ENCODE measurements at regions not wholly inside any gene's neighbourhood (a gene's known extent, or its start where the extent isn't known, plus 50 kb on each side); places are given as distances from the start of the nearest gene placed in this dataset.
A peak's percentile ranks its signal among the peaks of the same experiment; 100 is the strongest.
"Not testable (repeated sequence)": the region's sequence is repeated elsewhere in the genome, so short reads cannot be mapped to it uniquely, and the experiment has no call there.

DNA sequence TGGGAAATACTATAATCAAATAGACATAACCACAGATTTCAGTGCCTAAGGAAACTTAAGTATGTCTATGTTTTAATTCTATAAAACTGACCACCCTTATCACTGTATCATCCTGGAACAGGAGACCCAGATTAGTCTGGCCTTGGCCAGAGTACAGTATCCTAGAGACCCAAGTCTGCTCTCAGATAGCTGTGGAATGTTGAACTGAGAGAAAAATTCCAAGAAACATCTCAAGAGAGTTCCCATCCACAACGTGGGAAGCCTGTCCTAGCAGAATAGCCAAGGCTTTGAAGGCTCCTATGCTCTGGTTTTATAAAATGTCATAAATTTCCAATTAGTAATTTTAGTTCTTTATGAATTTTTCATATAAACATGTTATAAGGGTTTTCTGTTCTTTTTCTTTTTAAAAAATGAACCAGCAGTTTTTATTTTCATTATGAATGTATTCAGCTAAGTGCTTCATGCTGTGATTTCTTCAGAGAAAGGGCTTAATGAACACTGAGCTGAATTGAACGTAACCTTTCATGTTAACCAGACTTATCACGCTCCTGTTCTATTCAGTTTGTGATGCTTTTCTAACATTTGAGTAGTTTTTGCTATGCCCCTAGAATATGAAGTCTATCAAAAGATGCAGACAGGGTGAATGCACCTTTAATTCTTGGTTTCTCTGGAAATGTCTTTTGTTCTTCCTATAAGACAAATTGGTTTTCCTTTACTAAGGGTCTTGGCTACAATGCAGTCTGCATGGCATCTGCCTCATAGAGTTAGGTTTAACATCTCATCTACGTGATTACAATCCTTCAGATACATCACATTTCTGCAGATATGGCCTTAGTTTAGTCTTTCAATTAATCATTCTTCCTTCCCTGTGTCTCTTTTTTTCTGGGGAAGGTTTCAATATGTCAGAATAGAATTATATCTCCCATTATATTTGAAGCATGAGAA lies 230.8 kb downstream of the CYLC2 start:
- no peak for ATAC-seq
- no peak for DNase-seq
- intact Hi-C loops (cut with micrococcal nuclease), result no loop called here

DNA sequence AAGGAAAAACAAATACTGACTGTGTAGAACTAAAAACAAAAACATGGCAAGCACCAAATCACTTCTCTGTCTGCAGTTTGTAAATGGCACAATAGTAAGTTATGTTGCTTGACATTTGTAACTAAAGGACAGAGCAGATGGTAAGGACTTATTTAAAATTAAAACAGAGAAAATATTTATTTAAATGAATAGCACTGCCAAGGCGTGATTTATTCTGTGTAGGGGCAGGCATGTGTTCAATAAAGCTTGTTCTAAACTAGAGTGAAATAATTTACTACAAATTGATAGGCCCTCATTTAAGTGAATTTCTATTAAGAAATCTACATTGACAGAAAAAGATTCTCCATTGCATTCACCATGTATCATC lies 231.5 kb downstream of the CYLC2 start:
- DNase-seq (no peak), ATAC-seq (no peak)
- intact Hi-C loops (cut with micrococcal nuclease), result no loop called here

DNA sequence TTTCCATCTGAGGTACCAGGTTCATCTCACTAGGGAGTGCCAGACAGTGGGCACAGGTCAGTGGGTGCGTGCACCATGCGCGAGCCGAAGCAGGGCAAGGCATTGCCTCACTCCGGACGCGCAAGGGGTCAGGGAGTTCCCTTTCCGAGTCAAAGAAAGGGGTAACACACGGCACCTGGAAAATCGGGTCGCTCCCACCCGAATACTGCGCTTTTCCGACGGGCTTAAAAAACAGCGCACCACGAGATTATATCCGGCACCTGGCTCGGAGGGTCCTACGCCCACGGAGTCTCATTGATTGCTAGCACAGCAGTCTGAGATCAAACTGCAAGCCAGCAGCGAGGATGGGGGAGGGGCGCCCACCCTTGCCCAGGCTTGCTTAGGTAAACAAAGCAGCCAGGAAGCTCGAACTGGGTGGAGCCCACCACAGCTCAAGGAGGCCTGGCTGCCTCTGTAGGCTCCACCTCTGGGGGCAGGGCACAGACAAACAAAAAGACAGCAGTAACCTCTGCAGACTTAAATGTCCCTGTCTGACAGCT lies 242.5 kb downstream of the CYLC2 start:
- ATAC-seq; intact Hi-C loops (cut with micrococcal nuclease): not testable (repeated sequence)
- DNase-seq, result peak; percentile 24

DNA sequence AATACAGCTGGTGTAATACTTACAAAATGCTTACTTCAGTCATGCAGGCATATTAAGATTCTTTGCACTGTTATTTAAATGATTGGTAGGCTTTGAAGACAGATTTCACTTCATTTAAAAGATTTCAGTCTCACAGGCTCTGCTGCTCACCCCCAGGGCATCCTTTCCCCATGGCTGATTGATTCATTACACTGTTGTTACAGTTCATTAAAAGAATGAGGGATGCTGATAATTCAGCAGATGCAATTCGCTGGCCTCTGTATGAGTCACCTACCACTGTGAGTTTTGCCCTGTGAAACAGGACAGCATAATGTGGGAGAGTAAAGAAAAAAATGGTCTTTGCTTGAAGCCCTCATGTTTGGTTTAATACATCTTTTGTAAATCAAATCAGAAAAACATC lies 246.9 kb downstream of the CYLC2 start:
- intact Hi-C loops (cut with micrococcal nuclease), result no loop called here
- DNase-seq (no peak), ATAC-seq (no peak)

DNA sequence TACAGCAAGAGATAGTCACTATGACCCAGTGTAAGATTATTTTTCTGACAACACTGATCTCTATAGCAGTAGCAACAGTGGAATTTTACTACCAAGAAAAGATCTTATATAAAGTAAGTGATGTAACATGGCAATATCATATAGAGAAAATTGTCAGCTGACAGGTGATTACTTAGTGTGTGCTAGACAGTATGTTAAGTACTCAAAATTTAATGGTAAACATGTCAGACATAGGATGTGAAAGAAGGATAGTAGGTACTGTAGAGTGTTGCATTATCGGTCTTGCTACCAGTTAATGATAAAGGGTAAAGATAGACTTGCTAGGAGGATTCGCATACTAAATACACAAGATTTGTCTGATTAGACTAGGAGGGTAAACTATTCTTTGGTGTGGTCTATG lies 247.4 kb downstream of the CYLC2 start:
- intact Hi-C loops (cut with micrococcal nuclease), result no loop called here
- DNase-seq (no peak), ATAC-seq (no peak)

DNA sequence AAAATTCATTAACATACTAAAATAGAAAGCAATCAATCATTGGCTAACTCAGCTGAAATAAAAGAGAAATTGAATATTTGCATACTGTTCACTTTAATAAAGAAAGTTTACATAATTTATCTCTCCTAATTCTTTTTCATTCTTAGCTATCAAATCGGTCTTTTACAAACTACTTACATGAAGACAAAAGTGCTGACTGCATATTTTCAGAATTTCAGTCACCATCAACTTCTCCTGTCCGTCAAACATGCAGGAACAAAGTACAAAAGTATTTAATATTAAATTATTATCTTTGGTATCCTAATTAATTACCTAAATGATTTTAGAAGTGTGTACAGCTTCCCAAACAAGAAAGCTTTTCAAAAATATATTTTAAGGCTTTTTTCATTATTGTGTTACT lies 248.4 kb downstream of the CYLC2 start:
- DNase-seq (no peak), ATAC-seq (no peak)
- intact Hi-C loops (cut with micrococcal nuclease), result no loop called here

DNA sequence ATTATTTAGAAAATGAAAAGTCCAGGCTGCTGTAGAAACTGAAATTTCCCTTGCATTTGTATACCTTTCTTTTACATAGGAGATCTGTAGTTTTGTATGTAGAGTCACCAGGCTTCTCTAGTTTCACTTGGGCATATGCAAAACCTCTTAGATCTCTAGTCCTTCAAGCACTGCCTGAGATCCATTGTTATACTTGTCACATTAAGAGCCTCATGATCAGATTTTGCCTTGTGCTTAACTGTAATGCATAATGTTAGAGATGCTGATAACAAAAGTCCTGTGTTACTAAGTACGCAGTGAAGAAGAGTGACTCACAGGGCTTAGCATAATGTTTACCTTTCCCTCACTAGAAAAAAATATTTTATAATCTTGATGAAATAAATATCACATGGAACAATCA lies 250.2 kb downstream of the CYLC2 start:
- ATAC-seq (no peak), DNase-seq (no peak)
- intact Hi-C loops (cut with micrococcal nuclease), result no loop called here

DNA sequence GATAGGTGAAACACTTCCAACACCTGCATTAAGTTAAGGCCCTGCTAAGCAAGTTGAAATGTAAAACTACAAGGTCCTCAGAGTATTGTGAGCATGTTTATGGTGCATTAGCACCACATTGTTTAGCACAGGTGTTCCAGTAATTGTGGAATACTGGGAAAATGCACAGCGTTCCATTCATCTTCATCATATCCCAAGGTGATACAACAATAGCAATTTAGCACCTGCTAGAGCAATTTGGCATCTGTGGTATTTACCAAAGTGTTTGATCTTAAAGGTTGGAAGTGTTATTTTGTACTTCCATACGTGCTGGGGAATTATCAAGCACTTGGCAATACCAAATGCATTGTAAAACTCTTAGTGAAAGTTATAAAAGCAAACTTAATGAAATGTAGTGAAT lies 266.8 kb downstream of the CYLC2 start:
- ATAC-seq (no peak), DNase-seq (no peak)
- intact Hi-C loops (cut with micrococcal nuclease), result no loop called here

DNA sequence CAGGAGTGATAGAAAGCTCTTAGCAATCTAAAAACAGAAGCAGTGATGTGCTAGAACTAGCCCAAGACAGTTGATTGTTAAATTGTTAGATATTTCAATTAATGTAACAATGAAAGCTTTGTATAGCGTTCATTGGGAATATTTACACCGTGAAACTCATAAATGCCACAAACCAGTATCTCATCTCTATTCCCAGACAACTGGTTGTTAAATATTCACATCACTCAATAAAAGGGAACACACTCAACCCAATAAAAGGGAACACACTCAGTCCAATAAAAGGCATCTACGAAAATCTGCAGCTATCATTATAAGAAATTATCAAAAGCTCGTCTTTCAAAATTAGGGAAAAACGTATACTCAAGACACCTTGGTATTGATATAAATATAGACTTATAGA lies 270.9 kb downstream of the CYLC2 start:
- ATAC-seq, result no peak
- DNase-seq, result no peak
- intact Hi-C loops (cut with micrococcal nuclease), result no loop called here

DNA sequence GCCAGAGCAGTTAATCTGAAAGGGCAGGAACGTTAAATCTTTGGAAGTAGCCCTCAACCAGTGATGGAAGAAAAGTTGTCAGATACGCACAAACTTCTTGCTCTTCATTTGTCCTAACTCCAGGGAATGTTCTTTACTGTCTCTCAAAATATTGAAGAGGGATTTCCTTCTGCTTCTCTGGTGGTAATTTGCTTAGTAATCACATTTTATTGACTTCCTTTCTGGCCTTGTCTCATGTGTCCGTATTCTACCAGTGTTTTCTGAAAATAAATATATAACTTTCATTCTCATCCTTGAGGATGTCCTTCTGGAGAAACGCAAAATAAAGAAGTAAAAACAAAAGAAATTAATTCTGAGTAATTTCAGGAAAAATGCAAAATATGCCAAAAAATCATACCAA lies 282.1 kb downstream of the CYLC2 start:
- intact Hi-C loops (cut with micrococcal nuclease), result no loop called here
- no peak for DNase-seq
- ATAC-seq, result no peak

DNA sequence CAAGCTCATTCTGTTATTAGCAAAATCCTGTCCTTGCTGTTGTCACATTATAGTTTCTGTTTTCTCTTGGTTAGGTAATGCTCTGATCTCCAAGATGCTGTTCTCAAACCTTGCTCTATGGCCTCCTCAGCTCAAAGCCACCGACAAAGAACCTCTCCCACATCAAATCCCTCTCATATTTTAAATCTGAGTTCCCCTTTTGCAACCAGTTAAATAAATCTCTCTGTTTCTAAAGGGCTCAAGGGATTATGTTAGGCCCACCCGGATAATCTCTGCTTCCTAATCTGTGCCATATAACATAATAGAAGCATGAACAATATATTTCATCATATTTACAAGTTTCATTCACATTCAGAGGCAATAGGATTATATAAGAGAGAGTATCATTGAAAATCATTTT lies 286.0 kb downstream of the CYLC2 start:
- intact Hi-C loops (cut with micrococcal nuclease), result no loop called here
- DNase-seq (no peak), ATAC-seq (no peak)

DNA sequence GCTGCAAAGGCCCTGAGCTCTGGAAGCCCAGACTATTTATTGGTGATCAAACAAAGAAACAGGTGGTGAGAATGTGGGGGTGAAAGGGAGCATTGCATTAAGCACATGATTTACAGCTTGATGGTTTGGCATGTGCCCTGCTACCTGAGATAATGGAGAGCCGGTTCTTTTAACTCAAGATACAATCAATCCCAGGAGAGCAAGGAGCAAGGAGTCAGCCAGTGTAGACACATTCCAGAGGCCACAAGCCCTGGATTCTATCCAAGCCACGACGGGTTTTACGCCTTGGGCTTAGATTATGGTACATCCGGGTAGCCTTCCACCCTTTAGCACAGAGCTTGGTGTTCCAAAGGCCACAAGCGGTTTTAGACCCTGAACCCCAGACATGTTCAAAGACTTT lies 292.2 kb downstream of the CYLC2 start:
- intact Hi-C loops (cut with micrococcal nuclease), result no loop called here
- DNase-seq (no peak), ATAC-seq (no peak)

DNA sequence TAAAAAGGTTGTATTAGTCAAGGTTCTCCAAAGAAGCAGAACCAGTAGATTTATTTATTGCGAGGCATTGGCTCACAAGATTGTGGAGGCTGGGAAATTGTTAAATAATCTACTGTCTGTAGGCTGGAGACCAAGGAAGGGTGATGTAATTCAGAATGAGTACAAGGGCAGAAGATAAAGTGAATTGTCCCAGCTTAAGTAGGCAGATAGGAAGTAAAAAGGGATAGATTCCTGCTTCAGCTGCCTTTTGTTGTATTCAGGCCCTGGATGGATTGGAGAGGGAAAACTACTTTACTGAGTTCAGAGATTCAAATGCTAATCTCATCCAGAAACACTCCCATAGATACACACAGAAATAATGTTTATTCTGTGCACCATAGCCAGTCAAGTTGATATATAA lies 301.1 kb downstream of the CYLC2 start:
- intact Hi-C loops (cut with micrococcal nuclease), result no loop called here
- ATAC-seq, result no peak
- DNase-seq, result no peak

DNA sequence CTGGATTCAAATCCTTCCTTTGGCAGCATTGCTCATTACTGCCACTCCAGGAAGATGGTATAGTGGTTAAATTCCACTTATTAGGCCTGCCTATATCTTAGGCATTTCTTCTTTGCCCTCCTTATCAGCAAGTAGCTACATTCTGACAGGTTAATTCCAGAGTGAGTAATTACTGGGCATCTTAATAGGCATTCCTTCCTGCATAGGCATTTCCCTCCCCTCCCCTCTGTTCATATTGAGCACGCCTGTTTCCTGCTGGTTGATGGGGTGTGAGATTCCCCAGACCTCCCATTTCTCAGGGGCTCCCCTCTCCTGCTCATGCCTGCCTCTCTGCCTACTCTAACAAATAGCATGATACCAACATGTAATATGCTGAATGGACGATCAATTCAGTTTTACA lies 305.9 kb downstream of the CYLC2 start:
- intact Hi-C loops (cut with micrococcal nuclease), result no loop called here
- DNase-seq (no peak), ATAC-seq (no peak)

DNA sequence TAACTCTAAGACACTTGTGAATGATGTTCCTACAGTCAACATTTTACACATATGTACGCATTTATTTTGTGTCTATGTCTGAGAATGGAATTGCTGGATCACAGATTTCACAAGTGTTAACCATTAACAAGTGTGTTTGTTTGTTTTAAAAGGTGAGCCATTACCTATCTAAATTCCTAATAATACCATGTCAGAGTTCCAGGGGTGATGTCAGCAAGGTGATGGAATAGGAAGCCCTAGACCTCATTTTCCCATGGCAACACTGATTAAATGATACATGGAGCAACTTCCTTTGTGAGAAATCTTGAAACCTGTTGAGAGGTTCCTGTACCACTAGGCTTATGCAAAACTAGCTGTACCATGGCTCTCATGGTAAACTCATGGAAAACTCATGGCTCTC lies 309.7 kb downstream of the CYLC2 start:
- DNase-seq, result no peak
- intact Hi-C loops (cut with micrococcal nuclease), result no loop called here
- no peak for ATAC-seq

DNA sequence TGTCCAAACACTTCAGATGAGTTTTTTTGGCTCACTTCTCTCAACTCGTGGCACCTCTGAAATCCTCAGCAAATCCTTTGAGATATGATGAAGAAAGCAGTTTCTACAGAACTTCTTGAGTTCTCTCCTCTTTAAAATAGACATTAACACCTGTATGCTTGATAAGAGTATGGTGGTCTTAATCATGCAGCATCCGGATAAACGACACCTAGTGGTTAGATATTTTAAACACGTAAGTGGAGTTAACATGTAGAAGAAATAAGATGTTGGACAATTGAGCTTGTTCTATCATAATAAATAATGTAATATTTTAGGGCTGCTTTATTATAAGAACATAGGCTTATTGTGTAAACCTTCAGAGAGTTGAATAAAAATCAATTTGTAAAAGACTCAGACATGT lies 324.8 kb downstream of the CYLC2 start:
- DNase-seq (no peak), ATAC-seq (no peak)
- intact Hi-C loops (cut with micrococcal nuclease), result no loop called here

DNA sequence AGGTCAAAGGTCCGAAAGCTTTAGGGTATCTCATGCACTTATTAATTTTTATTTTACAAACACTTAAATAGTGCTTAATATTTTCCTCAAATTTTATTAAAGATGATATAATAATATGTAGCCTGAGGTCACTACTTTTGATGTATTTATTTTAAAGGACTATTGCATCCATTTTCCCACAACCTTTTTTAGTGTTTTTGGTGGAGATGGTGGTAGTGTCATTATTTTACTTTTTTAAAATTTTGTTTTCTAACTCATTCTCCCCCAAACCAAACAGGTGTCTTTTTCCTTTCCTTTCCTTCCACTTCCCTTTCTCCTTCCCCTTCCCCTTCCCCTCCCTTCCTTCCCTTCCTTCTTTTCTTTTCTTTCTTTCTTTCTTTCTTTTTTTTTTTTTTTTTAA lies 328.6 kb downstream of the CYLC2 start:
- DNase-seq (no peak), ATAC-seq (no peak)
- intact Hi-C loops (cut with micrococcal nuclease), result no loop called here

DNA sequence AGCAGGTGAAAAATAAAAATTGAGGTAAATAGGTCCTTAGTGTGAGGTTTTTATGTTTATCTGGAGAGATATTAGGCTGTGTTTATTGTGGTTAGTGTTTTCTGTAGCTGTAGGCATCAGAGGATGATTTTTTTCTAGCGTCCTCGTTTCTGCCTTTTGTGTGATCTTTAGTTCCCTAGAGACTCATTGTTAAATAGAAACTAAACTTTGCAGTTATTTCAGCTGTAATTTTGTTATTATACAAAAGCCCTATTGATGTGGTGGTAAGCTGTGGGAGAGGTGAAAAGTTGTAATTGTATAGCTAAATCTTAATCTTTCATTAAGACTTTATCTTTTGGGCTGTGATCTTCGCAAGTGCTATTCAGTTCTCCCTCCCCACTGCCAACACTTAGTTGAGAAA lies 340.3 kb downstream of the CYLC2 start:
- intact Hi-C loops (cut with micrococcal nuclease), result no loop called here
- DNase-seq (no peak), ATAC-seq (no peak)

DNA sequence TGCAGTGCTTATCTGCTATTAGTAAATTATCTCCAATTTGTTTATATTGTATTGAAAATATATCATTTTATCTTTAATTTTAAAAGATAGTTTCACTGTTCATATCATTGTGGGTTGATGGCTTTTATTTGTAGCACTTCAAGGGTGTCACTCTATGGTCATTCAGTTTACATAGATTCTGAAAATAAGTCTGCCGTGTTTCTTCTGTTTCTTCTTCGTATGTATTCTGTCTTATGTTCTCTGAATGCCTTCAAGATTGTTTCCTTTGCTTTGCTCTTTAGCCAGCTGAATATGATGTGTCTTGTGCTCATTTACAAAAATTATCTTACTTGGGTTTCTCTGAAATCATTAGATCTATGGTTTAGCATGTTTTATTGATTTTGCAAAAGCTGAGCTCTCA lies 359.9 kb downstream of the CYLC2 start:
- intact Hi-C loops (cut with micrococcal nuclease), result no loop called here

DNA sequence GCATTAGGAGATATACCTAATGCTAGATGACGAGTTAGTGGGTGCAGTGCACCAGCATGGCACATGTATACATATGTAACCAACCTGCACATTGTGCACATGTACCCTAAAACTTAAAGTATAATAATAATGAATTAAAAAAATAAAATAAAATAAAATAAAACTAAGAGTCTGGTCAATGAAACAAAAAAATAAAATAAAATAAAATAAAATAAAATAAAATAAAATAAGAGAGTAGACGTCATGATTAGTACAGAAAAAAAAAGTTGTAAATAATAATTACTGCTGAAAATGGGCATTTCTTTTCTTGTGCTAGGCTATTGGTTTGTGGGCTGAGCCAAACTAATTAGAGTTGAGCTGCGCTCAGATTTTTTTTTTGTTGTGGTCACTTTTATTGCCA lies 362.8 kb downstream of the CYLC2 start:
- intact Hi-C loops (cut with micrococcal nuclease); ATAC-seq; DNase-seq: not testable (repeated sequence)

More for the DNA sequence above, 359.9 kb downstream of the CYLC2 start:
- DNase-seq (no peak), ATAC-seq (no peak)

DNA sequence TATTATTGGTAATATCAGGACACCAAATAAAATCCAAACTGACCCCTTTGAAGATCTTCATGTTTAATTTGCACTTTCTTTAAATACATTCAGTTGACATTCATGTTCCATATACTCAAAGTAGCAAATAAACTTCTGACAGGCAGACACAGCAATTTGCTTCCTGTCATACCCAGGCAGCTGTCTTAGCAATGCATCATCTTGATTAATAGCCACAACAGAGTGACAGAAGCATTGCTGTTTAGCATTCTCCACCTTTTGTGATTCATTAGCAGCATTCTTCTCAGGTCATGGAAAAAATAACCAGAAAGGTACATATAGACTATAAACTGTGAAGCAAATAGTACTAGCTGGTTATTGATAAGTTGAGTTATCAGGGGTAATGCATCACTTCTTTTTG lies 366.8 kb downstream of the CYLC2 start:
- ATAC-seq (no peak), DNase-seq (no peak)
- intact Hi-C loops (cut with micrococcal nuclease), result no loop called here
